A549 (cell line): ENCODE measurements at regions not wholly inside any gene's neighbourhood (a gene's known extent, or its start where the extent isn't known, plus 50 kb on each side); places are given as distances from the start of the nearest gene placed in this dataset.

ENCODE experiments used
- CTCF ChIP-seq: fragments of >200 bp; sonication (Bioruptor Twin); formaldehyde crosslinking; IDR thresholded peaks from 3 replicates; pipeline ENCODE4 v1.5.1; 2016
- GATA3 ChIP-seq: IDR thresholded peaks from 2 replicates; pipeline ENCODE4 v1.6.1; 2012; ENCODE audit warnings: borderline replicate concordance
- HDAC2 ChIP-seq: fragments of 200-600 bp; sonication (generic); IDR thresholded peaks from 2 replicates; pipeline ENCODE4 v1.6.1; 2016
- RFX5 ChIP-seq: fragments of 450-650 bp; IDR thresholded peaks from 2 replicates; pipeline ENCODE4 v1.7.1; 2014; ENCODE audit warnings: antibody characterized with exemption, mild to moderate bottlenecking, moderate library complexity
- ZC3H11A ChIP-seq: fragments of 450-650 bp; IDR thresholded peaks from 2 replicates; pipeline ENCODE4 v1.6.1; 2014; ENCODE audit warnings: antibody characterized with exemption, mild to moderate bottlenecking

- TF ChIP-seq GATA3 (no peak), HDAC2 (no peak), ZC3H11A (no peak), RFX5 (no peak), CTCF (no peak)
Measured at GRCh38 chr7:110386006-110386405, 704.9 kb upstream of the LRRN3 start.
